ENCODE measurements at regions not wholly inside any gene's neighbourhood (a gene's known extent, or its start where the extent isn't known, plus 50 kb on each side); places are given as distances from the start of the nearest gene placed in this dataset.
"Not testable (repeated sequence)": the region's sequence is repeated elsewhere in the genome, so short reads cannot be mapped to it uniquely, and the experiment has no call there.

GRCh38 chr1:82829527-82829926 lies 1028.8 kb downstream of the ADGRL2 start:
- no peak for DNase-seq (ENCODE audit: low spot score)

GRCh38 chr1:82823876-82824275 lies 1023.1 kb downstream of the ADGRL2 start:
- no peak for DNase-seq (ENCODE audit: low spot score)

GRCh38 chr1:82820816-82821215 lies 1020.1 kb downstream of the ADGRL2 start:
- DNase-seq (ENCODE audit: low spot score) = no peak

GRCh38 chr1:82819234-82819633 lies 1018.5 kb downstream of the ADGRL2 start:
- DNase-seq (ENCODE audit: low spot score) = no peak

GRCh38 chr1:82818586-82818985 lies 1017.9 kb downstream of the ADGRL2 start:
- no peak for DNase-seq (ENCODE audit: low spot score)

GRCh38 chr1:82813386-82813785 lies 1012.7 kb downstream of the ADGRL2 start:
- no peak for DNase-seq (ENCODE audit: low spot score)

GRCh38 chr1:82810601-82811000 lies 1009.9 kb downstream of the ADGRL2 start:
- DNase-seq (ENCODE audit: low spot score) = no peak

- DNase-seq (ENCODE audit: low spot score) = no peak
Observed at GRCh38 chr1:82807563-82807962, 1006.8 kb downstream of the ADGRL2 start.

- no peak for DNase-seq (ENCODE audit: low spot score)
Observed at GRCh38 chr1:82806133-82806532, 1005.4 kb downstream of the ADGRL2 start.

GRCh38 chr1:82801176-82801575 lies 1000.4 kb downstream of the ADGRL2 start:
- DNase-seq (ENCODE audit: low spot score) = no peak

GRCh38 chr1:82800721-82801120 lies 1000.0 kb downstream of the ADGRL2 start:
- DNase-seq (ENCODE audit: low spot score) = no peak

- no peak for DNase-seq (ENCODE audit: low spot score)
Observed at GRCh38 chr1:82799261-82799660, 998.5 kb downstream of the ADGRL2 start.

- DNase-seq (ENCODE audit: low spot score) = no peak
Observed at GRCh38 chr1:82795508-82796149, 994.9 kb downstream of the ADGRL2 start.

- DNase-seq (ENCODE audit: low spot score) = no peak
Observed at GRCh38 chr1:82792151-82792550, 991.4 kb downstream of the ADGRL2 start.

- no peak for DNase-seq (ENCODE audit: low spot score)
Observed at GRCh38 chr1:82790556-82790955, 989.8 kb downstream of the ADGRL2 start.

GRCh38 chr1:82788660-82789059 lies 987.9 kb downstream of the ADGRL2 start:
- no peak for DNase-seq (ENCODE audit: low spot score)

- no peak for DNase-seq (ENCODE audit: low spot score)
Observed at GRCh38 chr1:82788038-82788437, 987.3 kb downstream of the ADGRL2 start.

GRCh38 chr1:82786883-82787282 lies 986.1 kb downstream of the ADGRL2 start:
- no peak for DNase-seq (ENCODE audit: low spot score)

- DNase-seq (ENCODE audit: low spot score) = no peak
Observed at GRCh38 chr1:82785268-82785790, 984.6 kb downstream of the ADGRL2 start.

- no peak for DNase-seq (ENCODE audit: low spot score)
Observed at GRCh38 chr1:82783044-82783443, 982.3 kb downstream of the ADGRL2 start.

- no peak for DNase-seq (ENCODE audit: low spot score)
Observed at GRCh38 chr1:82782599-82782998, 981.9 kb downstream of the ADGRL2 start.

GRCh38 chr1:82778612-82779011 lies 977.9 kb downstream of the ADGRL2 start:
- peak; percentile 2 for DNase-seq (ENCODE audit: low spot score)

- DNase-seq (ENCODE audit: low spot score) = no peak
Observed at GRCh38 chr1:82777240-82777639, 976.5 kb downstream of the ADGRL2 start.

GRCh38 chr1:82776730-82777129 lies 976.0 kb downstream of the ADGRL2 start:
- DNase-seq (ENCODE audit: low spot score) = not testable (repeated sequence)

All from SW480 (cell line).